Left ventricle myocardium inferior (tissue), 1 donor: ENCODE measurements at regions not wholly inside any gene's neighbourhood (a gene's known extent, or its start where the extent isn't known, plus 50 kb on each side); places are given as distances from the start of the nearest gene placed in this dataset.

Source experiments
- DNase-seq: peaks from one replicate; pipeline ENCODE4 v3.0.0-alpha.2; 2020
- H3K27ac ChIP-seq: fragments of 200-600 bp; replicated peaks from 2 replicates; pipeline ENCODE4 v1.8.0; 2021
- H3K27me3 ChIP-seq: fragments of 200-600 bp; 2 replicates; pipeline ENCODE4 v1.8.0; 2021; ENCODE audit warnings: low read depth
- H3K36me3 ChIP-seq: fragments of 200-600 bp; 2 replicates; pipeline ENCODE4 v1.8.0; 2021
- H3K4me1 ChIP-seq: fragments of 200-600 bp; 2 replicates; pipeline ENCODE4 v1.8.0; 2021
- H3K4me3 ChIP-seq: fragments of 200-600 bp; 2 replicates; pipeline ENCODE4 v1.8.0; 2021; ENCODE audit warnings: mild to moderate bottlenecking, moderate library complexity
- H3K9me3 ChIP-seq: fragments of 200-600 bp; replicated peaks from 2 replicates; pipeline ENCODE4 v1.8.0; 2021
- intact Hi-C: fragments of 100-400 bp; cut with micrococcal nuclease; formaldehyde crosslinking; loops from one replicate; pipeline ENCODE4 v1.11.0; 2022
- TF ChIP-seq, protein P1 (sequence below): fragments of 200-600 bp; IDR thresholded peaks from 2 replicates; pipeline ENCODE4 v1.8.0; 2021; ENCODE audit warnings: antibody characterized with exemption, mild to moderate bottlenecking, borderline replicate concordance
- donor health status: DM: no; HTN: yes; CAD: no; lungs with severe emphysema.

DNA sequence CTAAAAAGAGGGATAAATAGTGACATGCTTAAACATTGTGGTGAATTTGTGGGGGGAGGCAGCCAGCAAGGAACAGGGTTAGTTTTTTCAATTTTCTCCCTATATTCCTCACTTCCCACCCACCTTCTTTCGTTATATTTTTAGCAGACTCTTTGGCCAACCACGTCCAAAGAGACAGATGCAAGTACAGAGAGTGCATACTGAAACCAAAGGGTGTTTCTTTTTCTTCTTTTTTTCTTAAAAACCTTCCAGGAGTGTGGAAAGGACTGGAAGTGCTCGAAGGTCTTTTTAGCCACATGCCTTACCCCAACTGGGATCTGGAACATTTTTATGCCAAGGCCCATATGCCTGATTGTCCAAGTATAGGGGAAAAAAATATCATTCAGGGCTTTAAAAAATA, 59.0 kb downstream of the TNP1 start:
- H3K27me3 ChIP-seq: no peaks in the 10 kb centered on the region
- H3K4me3 ChIP-seq: no peak overlapping the region
- DNase-seq: no peak
- peaks cover 46% of the 10 kb centered on the region for H3K4me1 ChIP-seq
- H3K27ac ChIP-seq: peak overlapping the region; percentile 51
- H3K9me3 ChIP-seq: peaks cover 3% of the 10 kb centered on the region
- H3K36me3 ChIP-seq: no peaks in the 10 kb centered on the region
- TF ChIP-seq, protein P1, sequence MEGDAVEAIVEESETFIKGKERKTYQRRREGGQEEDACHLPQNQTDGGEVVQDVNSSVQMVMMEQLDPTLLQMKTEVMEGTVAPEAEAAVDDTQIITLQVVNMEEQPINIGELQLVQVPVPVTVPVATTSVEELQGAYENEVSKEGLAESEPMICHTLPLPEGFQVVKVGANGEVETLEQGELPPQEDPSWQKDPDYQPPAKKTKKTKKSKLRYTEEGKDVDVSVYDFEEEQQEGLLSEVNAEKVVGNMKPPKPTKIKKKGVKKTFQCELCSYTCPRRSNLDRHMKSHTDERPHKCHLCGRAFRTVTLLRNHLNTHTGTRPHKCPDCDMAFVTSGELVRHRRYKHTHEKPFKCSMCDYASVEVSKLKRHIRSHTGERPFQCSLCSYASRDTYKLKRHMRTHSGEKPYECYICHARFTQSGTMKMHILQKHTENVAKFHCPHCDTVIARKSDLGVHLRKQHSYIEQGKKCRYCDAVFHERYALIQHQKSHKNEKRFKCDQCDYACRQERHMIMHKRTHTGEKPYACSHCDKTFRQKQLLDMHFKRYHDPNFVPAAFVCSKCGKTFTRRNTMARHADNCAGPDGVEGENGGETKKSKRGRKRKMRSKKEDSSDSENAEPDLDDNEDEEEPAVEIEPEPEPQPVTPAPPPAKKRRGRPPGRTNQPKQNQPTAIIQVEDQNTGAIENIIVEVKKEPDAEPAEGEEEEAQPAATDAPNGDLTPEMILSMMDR: no peak
- intact Hi-C loops: no loop called here

DNA sequence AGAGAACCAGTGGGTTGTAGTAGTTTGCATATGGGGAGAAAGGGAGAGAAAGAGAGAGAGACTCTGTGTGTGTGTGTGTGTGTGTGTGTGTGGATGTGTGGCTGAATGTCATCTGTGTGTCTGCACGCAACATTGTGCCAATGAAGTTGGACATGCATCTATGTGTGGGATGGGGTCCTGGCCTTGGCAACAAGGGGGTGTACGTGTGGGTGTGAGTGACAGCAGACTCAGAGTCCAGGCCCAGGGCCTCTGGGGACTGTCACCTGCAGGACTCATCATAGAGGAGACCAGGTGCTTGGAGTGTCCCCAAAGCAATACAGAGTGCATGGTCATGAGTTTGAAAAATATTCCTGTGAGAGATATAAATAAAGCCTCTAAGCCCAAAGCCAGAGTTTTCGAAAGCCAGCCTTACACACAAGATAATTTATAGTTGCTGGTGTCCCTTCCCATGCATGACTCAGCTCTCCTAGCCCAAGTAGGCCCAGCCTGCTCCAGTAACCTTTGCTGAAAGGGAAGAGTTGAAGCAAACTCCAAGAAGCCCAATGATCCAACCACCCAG, 59.9 kb downstream of the TNP1 start:
- peak overlapping the region; percentile 51 for H3K27ac ChIP-seq
- H3K4me3 ChIP-seq: no peak overlapping the region
- H3K36me3 ChIP-seq: no peaks in the 10 kb centered on the region
- TF ChIP-seq, protein P1: no peak
- H3K9me3 ChIP-seq: peaks cover 3% of the 10 kb centered on the region
- no peaks in the 10 kb centered on the region for H3K27me3 ChIP-seq
- H3K4me1 ChIP-seq: peaks cover 41% of the 10 kb centered on the region
- no peak for DNase-seq
- intact Hi-C loops: no loop called here

- Histone ChIP-seq H3K4me3 (no peak overlapping the region), H3K27me3 (no peaks in the 10 kb centered on the region), H3K36me3 (no peaks in the 10 kb centered on the region), H3K9me3 (peaks cover 3% of the 10 kb centered on the region), H3K27ac (peak overlapping the region; percentile 31), H3K4me1 (peaks cover 31% of the 10 kb centered on the region)
- DNase-seq: no peak
- intact Hi-C loops: no loop called here
- TF ChIP-seq, protein P1: no peak
These were observed 63.6 kb downstream of the TNP1 start for GRCh38 chr2:216796115-216796840.

DNA sequence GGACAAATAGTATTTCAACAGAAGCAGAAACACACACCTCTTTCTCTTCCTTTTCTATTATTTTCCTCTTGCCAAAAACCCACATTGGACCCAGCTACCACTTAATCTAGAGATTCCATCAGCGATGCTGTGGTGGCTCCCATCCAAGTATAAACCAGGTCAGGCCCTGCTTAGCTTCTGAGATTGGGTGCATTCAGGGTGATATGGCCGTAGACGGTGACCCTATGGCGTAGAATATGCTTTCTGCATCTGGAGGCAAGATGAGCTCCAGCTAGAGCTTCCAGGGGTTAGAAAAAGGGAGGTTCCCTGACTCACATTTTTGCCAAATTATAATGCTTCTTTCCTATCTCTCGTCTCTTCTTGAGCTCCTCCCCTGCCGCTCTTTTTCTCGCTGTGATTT, 66.5 kb downstream of the TNP1 start:
- H3K9me3 ChIP-seq: peaks cover 3% of the 10 kb centered on the region
- H3K36me3 ChIP-seq: no peaks in the 10 kb centered on the region
- TF ChIP-seq, protein P1: no peak
- H3K27me3 ChIP-seq: no peaks in the 10 kb centered on the region
- no peak for DNase-seq
- peaks cover 18% of the 10 kb centered on the region for H3K4me1 ChIP-seq
- intact Hi-C loops: no loop called here
- no peak overlapping the region for H3K27ac ChIP-seq
- no peak overlapping the region for H3K4me3 ChIP-seq

DNA sequence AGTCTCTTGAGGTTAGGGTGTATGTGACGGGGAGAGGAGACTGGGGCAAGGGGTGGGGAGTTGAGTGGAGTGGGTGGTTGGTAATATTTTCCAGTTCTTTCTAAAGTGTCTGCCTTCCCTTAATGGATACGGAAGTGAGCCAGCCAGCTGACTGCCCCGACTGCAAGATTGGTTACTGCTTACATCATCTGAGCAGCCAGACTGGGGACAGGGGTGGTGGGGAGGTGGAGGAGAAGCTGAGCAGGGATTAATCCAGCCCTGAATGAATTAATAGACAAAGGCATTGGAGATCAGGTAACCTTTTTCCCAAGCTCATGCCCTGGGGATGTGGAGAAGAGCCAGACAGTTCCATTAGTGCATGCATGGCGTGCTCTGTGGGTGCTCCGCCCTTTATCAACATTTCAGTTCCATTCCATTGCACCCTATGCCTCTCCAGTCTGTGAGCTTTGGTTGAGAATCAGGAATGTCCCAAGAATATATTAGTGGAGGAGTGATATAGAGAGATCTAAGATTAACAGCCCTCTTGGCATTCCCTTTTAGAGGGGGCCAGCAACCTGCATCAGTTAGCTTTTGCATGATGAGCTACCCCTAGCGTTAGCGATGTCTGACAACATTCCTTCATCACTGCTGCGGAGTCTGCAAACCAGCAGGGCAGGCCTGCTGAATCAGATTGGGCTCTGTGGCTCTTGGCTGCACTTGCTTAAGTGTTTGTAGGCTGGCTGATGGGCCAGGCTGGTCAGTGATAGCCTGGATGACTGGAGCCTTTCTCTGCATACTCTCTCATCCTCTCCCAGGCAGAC, 67.4 kb downstream of the TNP1 start:
- peak; percentile 41 for DNase-seq
- H3K4me3 ChIP-seq: no peak overlapping the region
- peak overlapping the region; percentile 68 for H3K27ac ChIP-seq
- TF ChIP-seq, protein P1: no peak
- no peaks in the 10 kb centered on the region for H3K9me3 ChIP-seq
- no peaks in the 10 kb centered on the region for H3K27me3 ChIP-seq
- H3K4me1 ChIP-seq: peaks cover 18% of the 10 kb centered on the region
- intact Hi-C loops: no loop called here
- H3K36me3 ChIP-seq: no peaks in the 10 kb centered on the region
